ENCODE measurements at regions not wholly inside any gene's neighbourhood (a gene's known extent, or its start where the extent isn't known, plus 50 kb on each side); places are given as distances from the start of the nearest gene placed in this dataset.

DNA sequence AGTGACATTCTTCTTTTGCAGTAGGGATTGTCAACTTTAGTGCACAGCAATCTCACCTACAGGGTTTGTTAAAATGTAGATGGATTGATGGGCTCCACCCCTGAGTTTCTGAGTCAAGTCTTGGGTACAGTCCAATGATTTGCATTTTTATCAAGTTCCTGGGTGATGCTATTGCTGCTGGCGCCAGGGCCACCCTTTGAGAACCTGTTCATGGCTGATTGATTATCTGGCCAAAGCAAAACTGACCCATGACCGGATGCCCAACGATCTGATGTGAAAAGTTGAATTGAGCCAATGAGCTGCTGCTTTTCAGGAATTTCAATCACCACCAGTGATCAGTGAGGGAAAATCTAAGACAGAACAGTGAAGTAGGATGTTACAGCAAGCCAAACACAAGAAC is 675.3 kb downstream of the TMEM182 start:
- Mint-ChIP-seq H3K4me3 (no peak overlapping the region), H3K27ac (ENCODE audit: unreplicated experiment) (no peak overlapping the region), H3K36me3 (ENCODE audit: low read depth) (peaks cover 4% of the 10 kb centered on the region), H3K27me3 (ENCODE audit: low read depth) (no peaks in the 10 kb centered on the region), H3K4me1 (no peaks in the 10 kb centered on the region), H3K9me3 (peaks cover 7% of the 10 kb centered on the region)
- TF ChIP-seq CTCF (conservative IDR thresholded peaks at IDR 0.05) = no peak
- no peak for DNase-seq (ENCODE audit: low read depth, low spot score)

DNA sequence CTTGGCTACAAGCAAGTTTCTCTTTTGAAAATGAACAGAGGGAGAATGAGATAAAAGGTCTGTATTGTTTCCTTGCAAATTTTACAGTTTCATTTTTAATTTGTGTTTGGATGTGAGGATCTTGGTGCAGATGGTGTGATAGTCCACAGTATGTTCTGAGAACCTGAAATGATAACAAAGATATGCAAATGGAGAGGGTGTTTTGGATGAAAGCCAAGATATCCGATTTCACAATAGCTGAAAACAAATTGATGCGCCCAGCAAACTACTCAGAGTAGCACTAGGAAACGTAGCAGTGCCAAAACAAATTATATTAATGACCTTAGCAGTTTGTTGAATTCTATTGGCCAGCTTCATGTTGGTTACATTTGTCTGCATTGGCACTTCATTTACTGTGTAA is 683.5 kb downstream of the TMEM182 start:
- Mint-ChIP-seq H3K4me3 (no peak overlapping the region), H3K9me3 (no peaks in the 10 kb centered on the region), H3K4me1 (peaks cover 26% of the 10 kb centered on the region), H3K36me3 (ENCODE audit: low read depth) (no peaks in the 10 kb centered on the region), H3K27ac (ENCODE audit: unreplicated experiment) (no peak overlapping the region), H3K27me3 (ENCODE audit: low read depth) (no peaks in the 10 kb centered on the region)
- TF ChIP-seq CTCF (conservative IDR thresholded peaks at IDR 0.05) = no peak
- no peak for DNase-seq (ENCODE audit: low read depth, low spot score)

GRCh38 chr2:103448495-103448894 is 686.7 kb downstream of the TMEM182 start:
- no peak for DNase-seq (ENCODE audit: low read depth, low spot score)
- no peak overlapping the region for H3K27ac Mint-ChIP-seq (ENCODE audit: unreplicated experiment)
- no peak for TF ChIP-seq CTCF (conservative IDR thresholded peaks at IDR 0.05)
- H3K27me3 Mint-ChIP-seq (ENCODE audit: low read depth) = no peaks in the 10 kb centered on the region
- H3K9me3 Mint-ChIP-seq = no peaks in the 10 kb centered on the region
- no peaks in the 10 kb centered on the region for H3K36me3 Mint-ChIP-seq (ENCODE audit: low read depth)
- H3K4me3 Mint-ChIP-seq = no peak overlapping the region
- H3K4me1 Mint-ChIP-seq = peaks cover 26% of the 10 kb centered on the region

DNA sequence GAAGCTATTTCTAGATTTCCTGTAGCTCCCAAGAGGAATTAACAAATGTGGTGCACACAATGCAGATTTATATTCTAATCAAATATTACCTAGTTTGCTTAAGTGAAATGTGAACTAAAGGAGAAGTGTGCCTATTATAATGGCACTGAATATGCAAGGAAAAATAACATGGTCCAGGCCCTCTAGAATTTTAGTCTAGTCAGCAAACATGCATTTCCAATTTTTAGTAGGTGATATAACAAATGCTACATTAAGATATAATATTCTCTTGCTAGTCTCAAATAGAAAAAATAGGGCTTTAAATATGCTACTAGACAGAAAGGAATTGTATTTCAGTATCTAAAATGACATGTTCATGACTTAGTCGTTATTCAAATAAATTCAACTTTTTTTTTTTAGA is 689.5 kb downstream of the TMEM182 start:
- no peaks in the 10 kb centered on the region for H3K27me3 Mint-ChIP-seq (ENCODE audit: low read depth)
- H3K9me3 Mint-ChIP-seq = no peaks in the 10 kb centered on the region
- H3K4me3 Mint-ChIP-seq = no peak overlapping the region
- TF ChIP-seq CTCF (conservative IDR thresholded peaks at IDR 0.05) = no peak
- DNase-seq (ENCODE audit: low read depth, low spot score) = no peak
- H3K36me3 Mint-ChIP-seq (ENCODE audit: low read depth) = no peaks in the 10 kb centered on the region
- no peak overlapping the region for H3K27ac Mint-ChIP-seq (ENCODE audit: unreplicated experiment)
- peaks cover 17% of the 10 kb centered on the region for H3K4me1 Mint-ChIP-seq

DNA sequence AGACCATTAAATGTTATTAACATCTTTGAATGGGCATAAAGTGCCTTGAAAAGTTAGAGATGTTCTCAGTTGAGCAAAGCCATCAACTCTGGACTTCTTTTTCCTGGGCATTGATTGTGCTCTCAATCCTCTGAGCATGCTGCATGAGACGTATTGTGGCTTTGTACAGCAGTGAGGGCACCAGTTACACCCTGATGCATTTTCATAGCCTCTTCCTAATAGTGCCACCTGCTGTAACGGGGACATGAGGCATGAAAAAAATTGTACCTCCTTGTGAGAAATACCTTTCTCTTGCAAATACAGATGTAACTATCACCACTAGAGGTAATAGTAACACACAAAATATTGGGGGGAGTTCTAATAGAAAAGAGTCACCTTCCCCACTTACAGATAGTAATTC is 697.5 kb downstream of the TMEM182 start:
- Mint-ChIP-seq H3K27ac (ENCODE audit: unreplicated experiment) (no peak overlapping the region), H3K36me3 (ENCODE audit: low read depth) (no peaks in the 10 kb centered on the region), H3K4me1 (no peaks in the 10 kb centered on the region), H3K27me3 (ENCODE audit: low read depth) (no peaks in the 10 kb centered on the region), H3K9me3 (no peaks in the 10 kb centered on the region), H3K4me3 (no peak overlapping the region)
- TF ChIP-seq CTCF (conservative IDR thresholded peaks at IDR 0.05) = no peak
- DNase-seq (ENCODE audit: low read depth, low spot score) = no peak

DNA sequence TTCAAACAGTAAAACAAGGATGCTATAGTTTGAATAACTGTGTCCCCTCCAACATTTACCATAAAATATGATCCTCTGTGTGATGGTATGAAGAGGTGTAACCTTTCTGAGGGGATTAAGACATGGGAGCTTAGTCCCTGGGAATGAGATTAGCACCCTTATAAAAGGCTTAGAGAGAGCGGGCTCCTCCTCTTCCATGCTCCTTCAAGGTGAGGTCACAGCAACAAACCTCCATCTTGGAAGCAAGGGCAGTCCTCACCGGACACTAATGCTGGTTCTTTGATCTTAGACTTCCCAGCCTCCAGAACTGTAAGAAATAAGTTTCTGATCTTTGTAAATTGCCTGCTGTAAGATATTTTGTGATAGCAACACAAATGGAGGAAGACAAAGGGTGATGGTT is 700.3 kb downstream of the TMEM182 start:
- no peaks in the 10 kb centered on the region for H3K36me3 Mint-ChIP-seq (ENCODE audit: low read depth)
- H3K4me1 Mint-ChIP-seq = no peaks in the 10 kb centered on the region
- no peak for TF ChIP-seq CTCF (conservative IDR thresholded peaks at IDR 0.05)
- H3K27me3 Mint-ChIP-seq (ENCODE audit: low read depth) = no peaks in the 10 kb centered on the region
- no peak overlapping the region for H3K27ac Mint-ChIP-seq (ENCODE audit: unreplicated experiment)
- peaks cover 5% of the 10 kb centered on the region for H3K9me3 Mint-ChIP-seq
- DNase-seq (ENCODE audit: low read depth, low spot score) = no peak
- H3K4me3 Mint-ChIP-seq = no peak overlapping the region
